GM12878 (cell line): ENCODE measurements at regions not wholly inside any gene's neighbourhood (a gene's known extent, or its start where the extent isn't known, plus 50 kb on each side); places are given as distances from the start of the nearest gene placed in this dataset.

Experiments
- CREB1 ChIP-seq: IDR thresholded peaks from 2 replicates; pipeline ENCODE4 v1.6.1; 2012; ENCODE audit warnings: low read depth, mild to moderate bottlenecking, inconsistent platforms
- CTCF ChIP-seq, 3 experiments: IDR thresholded peaks in 2 of 3; conservative IDR thresholded peaks in 1 of 3; 2 replicates each; pipeline ENCODE4 v1.5.1; 2011; ENCODE audit warnings: low read depth in 3 of 3, low read length in 3 of 3, mild to moderate bottlenecking in 3 of 3, control low read depth in 2 of 3, moderate library complexity in 2 of 3, inconsistent platforms in 1 of 3, mixed read lengths in 1 of 3; ENCODE audit not compliant: control insufficient read depth in 2 of 3, insufficient read depth in 1 of 3; ENCODE audit errors: extremely low read depth in 1 of 3
- EZH2 ChIP-seq: IDR thresholded peaks from 2 replicates; pipeline ENCODE4 v1.6.1; 2012; ENCODE audit warnings: low read depth, mild to moderate bottlenecking, control low read depth, inconsistent platforms, low read length, borderline replicate concordance; ENCODE audit not compliant: control insufficient read depth
- MXI1 ChIP-seq: fragments of 150-350 bp; IDR thresholded peaks from 2 replicates; pipeline ENCODE4 v1.6.1; 2011; ENCODE audit warnings: low read depth, mild to moderate bottlenecking, inconsistent platforms, low read length, improper control_type of control experiment
- POLR2A ChIP-seq: IDR thresholded peaks from 2 replicates; pipeline ENCODE4 v1.6.1; 2011; ENCODE audit warnings: low read depth, mild to moderate bottlenecking, low read length
- POLR2AphosphoS2 ChIP-seq: IDR thresholded peaks from 2 replicates; pipeline ENCODE4 v1.6.1; 2011; ENCODE audit warnings: low read depth, mild to moderate bottlenecking, low read length, improper control_type of control experiment, moderate library complexity
- SP1 ChIP-seq: IDR thresholded peaks from one replicate; pipeline ENCODE4 v1.6.1; 2011; ENCODE audit warnings: low read depth, low read length
- TAF1 ChIP-seq: IDR thresholded peaks from 2 replicates; pipeline ENCODE4 v1.6.1; 2011; ENCODE audit warnings: mild to moderate bottlenecking, low read depth, low read length, borderline replicate concordance

- TF ChIP-seq CREB1 = no peak
- TF ChIP-seq POLR2A = no peak
- no peak for TF ChIP-seq CTCF (IDR thresholded peaks at IDR 0.05 in 2 of 3, conservative IDR thresholded peaks at IDR 0.05 in 1 of 3; ENCODE audit: control insufficient read depth in 2 of 3, extremely low read depth in 1 of 3, insufficient read depth in 1 of 3, low read depth in 3 of 3, low read length in 3 of 3)
- TF ChIP-seq TAF1 = no peak
- no peak for TF ChIP-seq MXI1
- no peak for TF ChIP-seq POLR2AphosphoS2
- TF ChIP-seq EZH2 = no peak
- no peak for TF ChIP-seq SP1
These were observed 159.0 kb downstream of the PTBP2 start for GRCh38 chr1:96880626-96881025.
